Upper lobe of right lung (tissue), 1 donor: ENCODE measurements at regions not wholly inside any gene's neighbourhood (a gene's known extent, or its start where the extent isn't known, plus 50 kb on each side); places are given as distances from the start of the nearest gene placed in this dataset.
"Not testable (repeated sequence)": the region's sequence is repeated elsewhere in the genome, so short reads cannot be mapped to it uniquely, and the experiment has no call there.

ENCODE experiments used
- ATAC-seq: fragments of 200-7000 bp; cut with Tn5 transposase; one replicate; pipeline ENCODE4 v1.9.1; 2020; ENCODE audit warnings: mild to moderate bottlenecking, moderate library complexity
- DNase-seq: peaks from one replicate; pipeline ENCODE4 v3.0.0-alpha.2; 2020
- H3K27ac ChIP-seq: fragments of 200-600 bp; one replicate; pipeline ENCODE4 v1.8.0; 2022
- H3K27me3 ChIP-seq: fragments of 200-600 bp; one replicate; pipeline ENCODE4 v1.8.0; 2022; ENCODE audit warnings: mild to moderate bottlenecking
- H3K36me3 ChIP-seq: fragments of 200-600 bp; one replicate; pipeline ENCODE4 v1.8.0; 2022
- H3K4me1 ChIP-seq: fragments of 200-600 bp; one replicate; pipeline ENCODE4 v1.8.0; 2022
- H3K4me3 ChIP-seq: fragments of 200-600 bp; one replicate; pipeline ENCODE4 v1.8.0; 2022; ENCODE audit warnings: mild to moderate bottlenecking
- H3K9me3 ChIP-seq: fragments of 200-600 bp; one replicate; pipeline ENCODE4 v1.8.0; 2022
- CTCF ChIP-seq: fragments of 200-600 bp; IDR thresholded peaks from one replicate; pipeline ENCODE4 v1.8.0; 2022; ENCODE audit warnings: antibody characterized with exemption
- intact Hi-C: fragments of 100-400 bp; cut with DNase I; formaldehyde crosslinking; loops from one replicate; pipeline ENCODE4 v1.11.0; 2022
- donor health status: DM: no; HTN: yes; CAD: no; lungs with severe emphysema.

DNA sequence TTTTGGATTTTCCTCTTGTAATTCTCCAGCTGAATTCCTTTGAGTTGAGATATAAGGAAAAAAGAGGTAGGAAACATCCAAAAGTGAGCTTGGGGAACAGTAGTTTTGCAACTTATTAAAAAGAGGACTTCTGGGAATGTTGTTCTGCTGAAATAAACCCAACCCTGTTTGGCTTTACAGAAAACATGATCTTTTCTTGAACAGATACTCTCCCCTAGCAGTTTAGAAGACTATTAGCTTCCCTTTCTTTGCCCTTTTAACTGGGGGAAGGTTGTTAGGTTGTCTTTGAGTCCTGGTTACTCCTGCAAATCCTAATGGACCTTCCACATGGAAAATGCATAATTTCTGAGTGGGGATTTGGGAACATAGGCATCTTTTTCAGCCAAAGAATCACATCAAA is 168.7 kb upstream of the RPS23 start:
- no peaks in the 10 kb centered on the region for H3K9me3 ChIP-seq
- intact Hi-C loops: no loop called here
- H3K36me3 ChIP-seq: no peaks in the 10 kb centered on the region
- no peak overlapping the region for H3K27ac ChIP-seq
- DNase-seq (no peak), ATAC-seq (no peak)
- H3K4me1 ChIP-seq: no peaks in the 10 kb centered on the region
- H3K27me3 ChIP-seq: no peaks in the 10 kb centered on the region
- no peak for TF ChIP-seq CTCF
- no peak overlapping the region for H3K4me3 ChIP-seq

GRCh38 chr5:82445726-82446335 is 167.7 kb upstream of the RPS23 start:
- no peak for DNase-seq
- H3K27me3 ChIP-seq: no peaks in the 10 kb centered on the region
- H3K9me3 ChIP-seq: no peaks in the 10 kb centered on the region
- no peak overlapping the region for H3K4me3 ChIP-seq
- ATAC-seq: no peak
- TF ChIP-seq CTCF: no peak
- intact Hi-C loops: no loop called here
- no peaks in the 10 kb centered on the region for H3K4me1 ChIP-seq
- no peaks in the 10 kb centered on the region for H3K36me3 ChIP-seq
- H3K27ac ChIP-seq: no peak overlapping the region

GRCh38 chr5:82439750-82440445 is 161.7 kb upstream of the RPS23 start:
- peaks cover 6% of the 10 kb centered on the region for H3K4me1 ChIP-seq
- no peaks in the 10 kb centered on the region for H3K27me3 ChIP-seq
- ATAC-seq (no peak), DNase-seq (no peak)
- no peak for TF ChIP-seq CTCF
- no peaks in the 10 kb centered on the region for H3K36me3 ChIP-seq
- no peak overlapping the region for H3K27ac ChIP-seq
- no peaks in the 10 kb centered on the region for H3K9me3 ChIP-seq
- no peak overlapping the region for H3K4me3 ChIP-seq
- intact Hi-C loops: no loop called here

GRCh38 chr5:82437565-82437964 is 159.4 kb upstream of the RPS23 start:
- ATAC-seq, H3K27me3 ChIP-seq, H3K9me3 ChIP-seq, intact Hi-C loops, DNase-seq, H3K4me3 ChIP-seq, H3K27ac ChIP-seq, H3K4me1 ChIP-seq, H3K36me3 ChIP-seq: not testable (repeated sequence)

GRCh38 chr5:82436291-82436690 is 158.1 kb upstream of the RPS23 start:
- Histone ChIP-seq H3K36me3 (no peaks in the 10 kb centered on the region), H3K27ac (no peak overlapping the region), H3K4me3 (no peak overlapping the region), H3K4me1 (peaks cover 6% of the 10 kb centered on the region), H3K27me3 (no peaks in the 10 kb centered on the region), H3K9me3 (no peaks in the 10 kb centered on the region)
- ATAC-seq: no peak
- no peak for DNase-seq
- TF ChIP-seq CTCF: no peak
- intact Hi-C loops: no loop called here

- H3K27me3 ChIP-seq, H3K4me1 ChIP-seq, H3K36me3 ChIP-seq, intact Hi-C loops, ATAC-seq, H3K27ac ChIP-seq, H3K9me3 ChIP-seq, DNase-seq, H3K4me3 ChIP-seq: not testable (repeated sequence)
Measured at GRCh38 chr5:82434696-82435660, 156.8 kb upstream of the RPS23 start.
